K562 (cell line): ENCODE measurements at regions not wholly inside any gene's neighbourhood (a gene's known extent, or its start where the extent isn't known, plus 50 kb on each side); places are given as distances from the start of the nearest gene placed in this dataset.

Source experiments
- ATAC-seq: fragments of 200-7000 bp; cut with Tn5 transposase; 3 replicates; pipeline ENCODE4 v1.9.1; 2020; ENCODE audit warnings: moderate library complexity
- BruUV-seq: library from RNA; stranded (reverse); fragments of 400-500 nt; replicated peaks from 2 replicates; lab custom pipeline; 2021; lab: Mats Ljungman, UMichigan
- CTCF ChIA-PET: fragments of 300-600 bp; formaldehyde crosslinking; extraction: SDS; loops from one replicate; lab custom pipeline; 2021; ENCODE audit warnings: low intra/inter-chr PET ratio; lab: Yijun Ruan, JAX
- POLR2A ChIA-PET: fragments of 300-600, 350-650 bp; sonication (Branson Sonifier 250); formaldehyde crosslinking; extraction: SDS; loops from one replicate; lab custom pipeline; 2021; ENCODE audit warnings: antibody characterized with exemption, inconsistent platforms; lab: Yijun Ruan, JAX
- DNase-seq, 4 experiments: peaks; one replicate each; pipeline versions ENCODE4 v3.0.0 to v3.0.0-alpha.2; 2011 to 2018; ENCODE audit warnings: low spot score in 3 of 4, mixed read lengths in 3 of 4; ENCODE audit errors: extremely low read depth in 1 of 4
- FAIRE-seq: peaks from 2 replicates; lab custom pipeline; 2011; peaks lifted over from hg19 to GRCh38; lab: Jason Lieb, UNC
- H2AFZ ChIP-seq: 2 replicates; pipeline ENCODE4 v1.6.0; 2011; ENCODE audit warnings: low read depth, low read length, control low read depth, inconsistent platforms
- H3K27ac ChIP-seq: fragments of 200-600 bp; 3 replicates; pipeline ENCODE4 v1.8.0; 2011; ENCODE audit warnings: low read depth, mild to moderate bottlenecking, control low read depth, inconsistent platforms, low read length, moderate library complexity, mixed read lengths; ENCODE audit errors: extremely low read depth
- H3K27me3 ChIP-seq, 2 experiments: fragments of 300-600 bp in 1 of 2; 2 replicates in 1 of 2; 3 replicates in 1 of 2; pipeline versions ENCODE4 v1.6.0 to v1.8.0; 2011; ENCODE audit warnings: inconsistent platforms in 2 of 2, low read length in 2 of 2, mild to moderate bottlenecking in 1 of 2, mixed read lengths in 1 of 2, moderate library complexity in 1 of 2; ENCODE audit not compliant: control insufficient read depth in 2 of 2, insufficient read depth in 2 of 2
- H3K36me3 ChIP-seq: fragments of 300-600 bp; 3 replicates; pipeline ENCODE4 v1.8.0; 2011; ENCODE audit warnings: mild to moderate bottlenecking, low read length, inconsistent platforms; ENCODE audit not compliant: control insufficient read depth, insufficient read depth
- H3K4me1 ChIP-seq, 2 experiments: fragments of 200-600 bp in 1 of 2; replicated peaks in 1 of 2; 2 replicates in 1 of 2; 3 replicates in 1 of 2; pipeline versions ENCODE4 v1.5.1 to v1.8.0; 2011; ENCODE audit warnings: inconsistent platforms in 2 of 2, low read length in 2 of 2, mild to moderate bottlenecking in 1 of 2, mixed read lengths in 1 of 2, moderate library complexity in 1 of 2; ENCODE audit not compliant: control insufficient read depth in 2 of 2, insufficient read depth in 2 of 2
- H3K4me2 ChIP-seq: 2 replicates; pipeline ENCODE4 v1.6.1; 2011; ENCODE audit warnings: low read length, control low read depth, inconsistent platforms, mixed read lengths; ENCODE audit not compliant: insufficient read depth
- H3K4me3 ChIP-seq: fragments of 200-600 bp; sonication (generic), shearing (Covaris generic); 2 replicates; pipeline ENCODE4 v1.5.1; 2016; ENCODE audit warnings: control low read depth, inconsistent platforms
- H3K79me2 ChIP-seq: fragments of 200-600 bp; 3 replicates; pipeline ENCODE4 v1.8.0; 2011; ENCODE audit warnings: low read length, inconsistent platforms; ENCODE audit not compliant: control insufficient read depth, insufficient read depth
- H3K9ac ChIP-seq, 2 experiments: 2 replicates each; pipeline versions ENCODE4 v1.6.0 to v1.6.1; 2011; ENCODE audit warnings: low read depth in 2 of 2, low read length in 2 of 2, control low read depth in 1 of 2, inconsistent platforms in 1 of 2, mild to moderate bottlenecking in 1 of 2, mixed read lengths in 1 of 2; ENCODE audit not compliant: insufficient read depth in 1 of 2
- H3K9me1 ChIP-seq: one replicate; pipeline ENCODE4 v1.6.0; 2011; ENCODE audit warnings: inconsistent platforms, mild to moderate bottlenecking, low read length, moderate library complexity; ENCODE audit not compliant: control insufficient read depth, insufficient read depth
- H3K9me3 ChIP-seq: replicated peaks from 2 replicates; pipeline ENCODE4 v1.5.1; 2011; ENCODE audit warnings: low read depth, low read length, inconsistent platforms; ENCODE audit not compliant: control insufficient read depth, insufficient read depth
- H4K20me1 ChIP-seq: replicated peaks from 2 replicates; pipeline ENCODE4 v1.6.1; 2011; ENCODE audit warnings: low read length, inconsistent platforms, mixed read lengths; ENCODE audit not compliant: control insufficient read depth, insufficient read depth
- BHLHE40 ChIP-seq: IDR thresholded peaks from 2 replicates; pipeline ENCODE4 v1.6.1; 2011; ENCODE audit warnings: low read length, improper control_type of control experiment
- E2F5 ChIP-seq: sonication (generic); formaldehyde crosslinking; IDR thresholded peaks from 2 replicates; pipeline ENCODE4 v1.8.0; 2022; ENCODE audit warnings: mild to moderate bottlenecking, missing genetic modification reagents
- NBN ChIP-seq: fragments of 450-650 bp; IDR thresholded peaks from 2 replicates; pipeline ENCODE4 v1.6.1; 2016; ENCODE audit warnings: low read depth, mild to moderate bottlenecking
- U2AF2 ChIP-seq: fragments of 200-400 bp; formaldehyde crosslinking; optimal IDR thresholded peaks from 2 replicates; pipeline ENCODE3; 2017; ENCODE audit warnings: low read depth, mild to moderate bottlenecking, low read length
- ZFP36 ChIP-seq: fragments of 150-350 bp; IDR thresholded peaks from 2 replicates; pipeline ENCODE4 v1.6.1; 2018; ENCODE audit warnings: low read length, low read depth; ENCODE audit not compliant: partially characterized antibody
- ZNF282 ChIP-seq: sonication (generic); formaldehyde crosslinking; IDR thresholded peaks from 2 replicates; pipeline ENCODE4 v1.8.1; 2023; ENCODE audit warnings: missing genetic modification reagents
- ZNF354B ChIP-seq: fragments of 250-450 bp; sonication (Bioruptor Pico); IDR thresholded peaks from 2 replicates; pipeline ENCODE4 v1.4.0; 2020
- ZNF79 ChIP-seq: fragments of 250-450 bp; sonication (Bioruptor Pico); IDR thresholded peaks from 2 replicates; pipeline ENCODE4 v1.4.0; 2020; ENCODE audit warnings: low read depth, mild to moderate bottlenecking, moderate library complexity
- WGBS: fragments of 100-300 bp; shearing (Covaris generic); methylation state at CpG from one replicate; pipeline ENCODE4 v1.1.6; 2016; ENCODE audit warnings: low coverage, mixed read lengths; ENCODE audit not compliant: insufficient coverage; ENCODE audit errors: missing lambda C conversion rate; 5-methylcytosine and 5-hydroxymethylcytosine counted together
- in situ Hi-C: fragments of 300-500 bp; cut with MboI; formaldehyde crosslinking; loops from 4 replicates; pipeline ENCODE4 v1.15.0; 2018; ENCODE audit warnings: inconsistent platforms, mixed read lengths
- intact Hi-C: fragments of 100-400 bp; cut with micrococcal nuclease; formaldehyde crosslinking; loops from 2 replicates; pipeline ENCODE4 v1.14.2; 2022
- TF ChIP-seq, protein P1 (sequence below): IDR thresholded peaks from 2 replicates; pipeline ENCODE4 v1.6.1; 2016; ENCODE audit warnings: missing genetic modification characterization, missing compliant biosample characterization

DNA sequence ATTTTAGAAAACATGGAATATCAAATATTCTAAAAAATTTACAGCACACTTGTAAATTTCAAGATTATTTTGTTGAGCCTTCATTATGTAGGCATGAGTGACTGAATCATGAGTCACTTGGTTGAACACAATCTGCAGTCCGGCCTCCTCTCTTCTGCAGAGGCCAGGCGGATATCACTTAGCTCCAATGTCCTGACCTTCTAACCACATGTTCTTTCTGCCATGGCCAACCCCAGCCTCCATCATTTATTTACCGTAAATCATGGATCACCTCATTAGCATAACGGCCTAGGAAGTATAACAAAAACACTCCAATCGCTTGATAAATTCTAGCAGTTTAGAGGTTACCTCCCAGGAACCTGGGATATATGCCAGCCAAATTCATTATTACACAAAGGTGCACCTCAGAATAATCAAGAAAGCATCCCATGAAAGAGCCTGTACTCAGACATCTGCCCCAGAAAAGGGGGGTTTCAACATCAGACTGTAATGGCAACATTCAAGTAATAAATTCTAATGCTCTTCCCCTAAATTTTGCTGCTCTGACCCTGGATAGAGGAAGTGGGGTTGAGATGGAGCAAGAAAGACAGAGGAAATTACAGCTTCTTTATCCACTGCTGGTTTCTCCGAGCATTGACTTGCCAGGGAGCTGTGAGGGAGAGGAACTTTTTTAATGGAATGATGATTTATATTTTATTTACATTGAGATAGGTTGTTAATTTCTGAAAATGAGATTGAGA is 2153.6 kb upstream of the AGA start:
- Histone ChIP-seq H3K4me2 (no peak overlapping the region), H4K20me1 (no peaks in the 10 kb centered on the region), H3K9me1 (no peaks in the 10 kb centered on the region), H3K27ac (no peak overlapping the region), H3K36me3 (no peaks in the 10 kb centered on the region), H2AFZ (no peak overlapping the region), H3K9ac (no peak overlapping the region), H3K79me2 (no peaks in the 10 kb centered on the region), H3K27me3 (no peaks in the 10 kb centered on the region), H3K4me1 (no peaks in the 10 kb centered on the region), H3K4me3 (no peak overlapping the region), H3K9me3 (no peaks in the 10 kb centered on the region)
- intact Hi-C loops = no loop called here
- TF ChIP-seq NBN = no peak
- TF ChIP-seq ZNF354B (CRISPR knock-in tag) = no peak
- TF ChIP-seq, protein P1, sequence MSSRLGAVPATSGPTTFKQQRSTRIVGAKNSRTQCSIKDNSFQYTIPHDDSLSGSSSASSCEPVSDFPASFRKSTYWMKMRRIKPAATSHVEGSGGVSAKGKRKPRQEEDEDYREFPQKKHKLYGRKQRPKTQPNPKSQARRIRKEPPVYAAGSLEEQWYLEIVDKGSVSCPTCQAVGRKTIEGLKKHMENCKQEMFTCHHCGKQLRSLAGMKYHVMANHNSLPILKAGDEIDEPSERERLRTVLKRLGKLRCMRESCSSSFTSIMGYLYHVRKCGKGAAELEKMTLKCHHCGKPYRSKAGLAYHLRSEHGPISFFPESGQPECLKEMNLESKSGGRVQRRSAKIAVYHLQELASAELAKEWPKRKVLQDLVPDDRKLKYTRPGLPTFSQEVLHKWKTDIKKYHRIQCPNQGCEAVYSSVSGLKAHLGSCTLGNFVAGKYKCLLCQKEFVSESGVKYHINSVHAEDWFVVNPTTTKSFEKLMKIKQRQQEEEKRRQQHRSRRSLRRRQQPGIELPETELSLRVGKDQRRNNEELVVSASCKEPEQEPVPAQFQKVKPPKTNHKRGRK (tag) = no peak
- no peak for TF ChIP-seq E2F5 (CRISPR knock-in tag)
- no peak for TF ChIP-seq U2AF2
- TF ChIP-seq BHLHE40 = no peak
- no peak for TF ChIP-seq ZFP36
- TF ChIP-seq ZNF79 (CRISPR knock-in tag) = no peak
- TF ChIP-seq ZNF282 (CRISPR knock-in tag) = no peak
- no peak for FAIRE-seq
- in situ Hi-C loops = no loop called here
- POLR2A ChIA-PET = no interaction called here
- peak in 1 of 4 experiments; percentile 16 for DNase-seq
- 0% methylated on average over 6 of the region's 6 CpGs for WGBS
- no peak for ATAC-seq
- CTCF ChIA-PET = no interaction called here
- no TSS peak for BruUV-seq
